HG02678 (cell line): ENCODE measurements at regions not wholly inside any gene's neighbourhood (a gene's known extent, or its start where the extent isn't known, plus 50 kb on each side); places are given as distances from the start of the nearest gene placed in this dataset.

Source experiments
- ATAC-seq: cut with Tn5 transposase; IDR thresholded peaks from one replicate; pipeline ENCODE4 v1.9.1; 2021; ENCODE audit warnings: mild to moderate bottlenecking, moderate library complexity; ENCODE audit not compliant: unreplicated experiment

DNA sequence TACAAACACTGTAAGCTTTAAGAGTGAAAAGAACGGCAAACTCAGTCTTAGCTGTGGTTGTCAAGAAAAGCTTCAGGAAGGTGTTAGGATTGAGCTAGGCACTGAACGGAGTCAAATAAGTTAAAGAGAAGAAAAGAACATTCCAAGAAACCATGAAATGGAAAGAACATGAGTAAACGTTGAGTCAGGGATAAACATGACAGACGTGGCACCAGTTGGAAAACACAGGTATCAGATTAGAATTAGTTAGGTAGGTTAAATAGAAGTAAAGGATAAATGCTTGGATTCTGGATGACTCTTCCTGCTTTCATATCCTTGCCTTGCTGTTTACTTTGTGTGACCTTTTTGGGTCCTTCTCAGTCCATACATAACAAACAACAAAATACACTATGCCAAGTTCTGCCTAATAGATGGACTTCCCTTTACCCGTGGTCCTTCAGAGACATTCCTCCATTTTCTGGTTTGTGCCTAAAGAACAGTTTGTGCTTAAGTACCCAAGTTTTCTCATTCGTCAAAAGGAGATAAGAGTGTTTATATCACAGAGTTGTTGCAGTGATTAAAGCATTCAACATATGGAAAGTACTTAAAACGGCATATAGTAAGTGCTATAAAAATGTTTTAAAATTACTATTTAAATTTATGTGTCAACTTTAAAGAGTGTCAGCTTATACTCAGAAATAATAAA lies 446.9 kb downstream of the TMA16 start:
- no peak for ATAC-seq

DNA sequence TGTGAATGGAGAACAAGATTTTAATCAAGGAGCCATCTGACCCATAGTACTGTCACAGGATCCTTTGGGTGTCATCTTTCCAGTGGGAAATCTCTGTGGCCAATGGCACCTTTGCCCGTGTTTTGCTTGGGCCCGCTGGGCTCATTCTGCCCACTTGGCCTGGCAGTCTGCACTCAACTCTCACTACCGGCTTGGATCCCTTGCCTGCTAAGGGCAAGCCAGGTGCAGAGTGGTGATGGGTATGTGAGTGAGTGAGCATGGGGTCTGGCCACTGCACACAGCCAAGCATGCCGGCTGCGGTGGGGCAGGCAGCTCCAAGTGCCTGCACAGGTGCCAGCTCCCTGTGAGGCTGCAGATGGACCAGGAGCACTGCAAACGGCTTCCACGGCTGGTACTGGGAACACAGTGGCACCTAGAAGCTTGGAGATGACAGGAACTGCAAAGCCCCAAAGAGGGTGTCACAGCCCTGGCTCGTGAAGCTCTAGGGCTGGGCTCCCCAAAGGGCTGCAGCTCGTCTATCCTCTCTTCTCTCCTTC lies 454.5 kb downstream of the TMA16 start:
- ATAC-seq = no peak

DNA sequence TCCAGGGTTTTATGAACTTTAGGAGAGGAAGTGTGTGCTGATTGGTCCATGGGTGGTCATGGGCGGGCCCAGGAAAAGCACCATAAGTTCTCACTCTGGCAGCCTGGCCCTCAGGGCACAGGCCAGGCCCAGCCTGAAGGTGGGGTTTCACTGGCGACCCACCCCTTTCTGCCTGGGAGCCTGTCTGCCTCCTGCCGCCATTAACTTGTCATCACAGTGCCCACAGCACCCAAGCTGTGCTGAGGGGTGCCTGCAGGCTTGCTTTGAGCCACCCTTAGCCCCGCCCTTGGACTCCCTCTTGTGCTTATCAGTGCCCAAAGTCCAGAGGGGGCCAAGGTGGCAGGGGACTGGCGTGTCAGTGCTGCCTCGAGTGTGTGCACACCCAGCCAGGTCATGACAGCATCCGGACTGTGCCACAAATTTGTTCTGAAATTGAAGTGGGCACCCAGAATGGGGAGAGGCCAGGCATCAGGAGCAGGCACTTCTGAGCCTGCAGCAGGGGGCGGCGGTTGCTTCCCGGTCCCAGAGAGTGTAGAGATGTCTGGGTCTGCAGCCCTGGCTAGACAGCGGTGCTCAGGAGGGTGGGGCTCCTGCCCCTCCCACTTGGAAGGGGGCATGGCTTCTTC lies 455.6 kb downstream of the TMA16 start:
- ATAC-seq = no peak

DNA sequence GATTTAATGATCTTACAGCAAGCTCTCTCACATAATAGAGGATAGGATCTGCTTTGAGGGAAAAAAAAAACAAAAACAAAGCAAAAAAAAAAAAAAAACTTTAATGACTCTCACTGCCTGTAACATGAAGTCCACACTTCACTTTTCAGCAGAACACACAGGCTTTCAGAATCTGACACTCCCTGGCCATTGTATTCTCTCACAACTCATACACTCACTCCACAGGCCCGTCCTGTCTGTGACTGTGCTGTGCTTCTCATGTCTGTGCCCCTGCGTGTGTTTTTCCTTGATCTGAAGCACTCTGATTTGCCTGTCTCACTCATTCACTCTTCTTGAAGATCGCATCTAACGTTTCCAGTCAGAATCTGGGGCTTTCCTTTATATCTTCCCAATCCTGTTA lies 460.8 kb downstream of the TMA16 start:
- no peak for ATAC-seq

DNA sequence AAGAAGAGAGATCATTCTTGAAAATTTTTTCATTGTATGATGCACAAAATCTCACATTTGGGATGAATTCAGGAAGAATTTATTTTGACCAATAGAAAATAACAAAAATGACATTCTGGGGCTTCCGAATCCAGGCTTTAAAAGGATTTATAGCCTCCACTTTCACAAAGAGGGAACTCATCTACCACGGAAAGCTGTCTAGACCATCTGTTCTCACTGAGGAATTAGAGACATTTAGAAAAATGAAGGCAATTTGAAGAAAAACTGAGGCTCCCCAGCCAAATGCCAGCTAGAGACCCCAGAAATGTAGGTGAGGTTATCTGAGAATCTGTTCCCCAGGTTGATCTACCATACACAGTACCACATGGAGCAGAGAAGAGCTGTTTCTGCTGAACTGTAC lies 464.3 kb downstream of the TMA16 start:
- no peak for ATAC-seq

DNA sequence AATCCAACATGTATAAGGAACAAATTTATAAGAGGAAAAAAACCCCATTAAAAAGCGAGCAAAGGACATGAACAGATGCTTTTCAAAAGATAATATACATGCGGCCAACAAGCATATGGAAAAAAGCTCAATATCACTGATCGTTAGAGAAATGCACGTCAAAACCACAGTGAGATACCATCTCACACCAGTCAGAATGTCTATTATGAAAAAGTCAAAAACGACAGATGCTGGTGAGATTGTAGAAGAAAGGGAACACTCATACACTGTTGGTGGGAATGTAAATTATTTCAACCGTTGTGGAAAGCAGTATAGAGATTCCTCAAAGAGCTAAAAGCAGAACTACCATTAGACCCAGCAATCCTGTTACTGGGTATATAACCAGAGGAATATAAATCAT lies 465.4 kb downstream of the TMA16 start:
- ATAC-seq = no peak

DNA sequence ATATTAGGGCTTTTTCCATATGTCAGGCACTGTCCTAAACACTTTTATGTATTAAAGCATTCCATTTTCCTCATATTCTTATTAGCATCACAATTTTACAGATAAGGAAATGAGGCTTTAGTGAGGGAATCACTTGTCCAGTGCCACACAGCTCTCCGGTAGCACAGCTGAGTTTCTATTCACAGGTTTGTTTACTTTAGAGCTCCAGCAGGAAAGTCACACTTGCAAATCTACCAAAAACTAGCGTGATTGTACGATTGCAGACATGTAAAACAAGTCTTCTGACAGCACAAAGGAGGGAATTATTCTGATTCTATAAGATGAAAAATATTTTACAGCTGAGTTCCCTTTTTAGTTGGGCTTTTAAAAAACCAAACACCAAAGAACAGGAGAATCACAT lies 472.1 kb downstream of the TMA16 start:
- ATAC-seq = no peak

DNA sequence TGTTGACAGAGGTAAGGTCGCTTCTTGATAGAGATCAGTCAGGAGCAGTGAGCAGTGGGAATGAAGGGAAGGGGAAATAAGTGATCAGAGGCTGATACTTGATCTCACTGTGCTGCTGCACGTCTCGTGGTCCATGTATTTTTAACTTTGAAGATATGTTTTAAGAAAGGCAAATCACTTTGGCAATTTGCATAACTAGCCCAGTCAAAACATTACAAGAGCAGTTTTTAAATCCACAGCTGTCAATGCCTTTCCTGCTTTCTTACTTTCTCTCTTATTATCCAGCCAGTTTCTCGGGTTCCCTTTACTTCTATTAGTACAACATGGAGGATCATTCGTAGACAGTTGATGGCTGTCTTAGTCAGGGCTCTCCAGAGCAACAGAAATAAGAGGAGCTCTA lies 472.8 kb downstream of the TMA16 start:
- ATAC-seq = peak; percentile 63

DNA sequence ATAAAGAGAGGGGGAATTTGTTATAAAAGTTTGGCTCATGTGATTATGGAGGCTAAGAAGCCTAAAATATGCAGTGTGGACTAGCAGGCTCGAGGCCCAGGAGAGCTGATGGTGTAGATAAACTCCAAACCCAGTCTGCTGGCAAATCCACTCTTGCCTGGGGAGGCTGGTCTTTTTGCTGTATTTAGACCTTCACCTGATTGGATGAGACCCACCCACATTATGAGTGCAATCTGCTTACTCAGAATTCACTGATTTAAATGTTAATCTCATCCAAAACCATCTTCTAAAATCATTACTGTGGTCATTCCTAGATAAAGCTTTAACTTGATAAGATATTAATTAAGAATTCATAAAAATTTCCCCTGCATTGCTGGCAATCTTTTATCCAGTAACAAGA lies 473.2 kb downstream of the TMA16 start:
- no peak for ATAC-seq

DNA sequence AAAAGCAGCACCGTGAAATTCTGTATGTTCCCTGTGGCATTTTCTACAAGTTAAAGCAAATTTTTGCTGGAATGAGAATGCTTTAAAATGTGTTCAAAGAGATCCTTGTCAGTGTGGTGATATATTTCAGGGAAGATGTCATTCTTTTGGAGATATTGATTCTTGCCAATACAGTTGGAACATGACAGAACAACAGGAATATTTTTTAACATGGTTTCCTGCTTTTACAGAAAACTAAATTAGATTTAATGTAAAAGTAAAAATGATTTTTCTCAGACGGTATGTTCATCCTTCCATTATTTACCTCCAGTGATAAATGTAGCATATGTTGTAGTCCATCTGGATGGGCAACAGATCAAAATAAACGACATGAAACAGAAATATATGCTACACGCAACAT lies 474.8 kb downstream of the TMA16 start:
- no peak for ATAC-seq

DNA sequence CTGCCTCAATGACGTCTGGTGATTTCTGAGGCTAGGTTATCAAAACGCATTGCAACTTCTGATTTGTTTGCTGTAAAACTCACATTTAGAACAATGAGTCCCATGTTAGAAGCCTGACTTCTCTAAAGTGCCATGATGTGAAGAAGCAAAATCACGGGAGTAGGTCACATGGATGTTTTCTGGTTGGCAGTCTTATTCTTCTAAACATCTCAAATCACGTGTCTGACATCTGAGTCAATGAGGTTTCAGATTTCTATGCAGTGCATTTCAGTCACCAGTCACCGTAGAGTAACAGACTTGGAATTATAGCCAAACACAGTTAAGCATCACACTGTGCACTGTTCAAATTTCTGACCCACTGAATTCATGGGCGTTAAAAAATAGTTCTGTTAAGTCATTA lies 482.1 kb downstream of the TMA16 start:
- no peak for ATAC-seq

DNA sequence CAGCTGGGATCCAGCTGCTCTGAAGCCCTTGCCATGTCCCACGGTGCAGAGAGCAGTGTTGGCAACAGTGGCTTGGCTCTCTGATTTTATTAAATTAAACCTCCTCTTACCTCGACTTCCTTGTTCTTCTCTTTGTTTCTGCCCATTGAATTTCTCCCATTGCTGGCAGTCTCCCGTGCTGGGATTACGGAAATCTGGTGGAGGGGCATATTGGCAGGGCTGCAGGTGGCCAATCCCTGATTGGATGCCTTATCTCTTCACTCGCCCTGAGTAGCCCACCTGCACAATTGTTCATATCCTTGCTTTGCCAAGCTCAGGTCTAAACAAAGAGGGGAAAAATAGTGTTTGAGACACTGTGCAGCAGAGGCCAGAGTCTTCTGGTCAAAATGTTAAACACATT lies 493.9 kb downstream of the TMA16 start:
- no peak for ATAC-seq

DNA sequence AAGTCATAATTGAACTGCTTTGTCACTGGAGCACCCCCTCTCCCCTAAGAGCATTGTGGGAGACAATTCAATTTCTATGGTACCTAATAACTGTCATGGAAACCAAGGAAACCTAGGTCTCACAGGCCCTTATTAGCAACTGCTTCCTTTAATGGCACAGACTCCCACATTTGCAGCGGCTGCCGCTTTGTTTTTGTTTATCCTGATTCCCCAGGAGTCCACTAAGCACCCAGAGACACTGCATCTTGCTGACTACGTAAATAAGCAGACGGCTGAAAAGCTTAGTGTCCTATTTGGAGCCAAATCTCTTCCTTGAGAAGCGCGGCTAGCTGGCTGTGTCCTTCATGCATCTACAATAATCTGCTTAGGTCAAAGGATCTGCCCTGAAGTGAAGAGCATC lies 494.4 kb downstream of the TMA16 start:
- ATAC-seq = no peak

DNA sequence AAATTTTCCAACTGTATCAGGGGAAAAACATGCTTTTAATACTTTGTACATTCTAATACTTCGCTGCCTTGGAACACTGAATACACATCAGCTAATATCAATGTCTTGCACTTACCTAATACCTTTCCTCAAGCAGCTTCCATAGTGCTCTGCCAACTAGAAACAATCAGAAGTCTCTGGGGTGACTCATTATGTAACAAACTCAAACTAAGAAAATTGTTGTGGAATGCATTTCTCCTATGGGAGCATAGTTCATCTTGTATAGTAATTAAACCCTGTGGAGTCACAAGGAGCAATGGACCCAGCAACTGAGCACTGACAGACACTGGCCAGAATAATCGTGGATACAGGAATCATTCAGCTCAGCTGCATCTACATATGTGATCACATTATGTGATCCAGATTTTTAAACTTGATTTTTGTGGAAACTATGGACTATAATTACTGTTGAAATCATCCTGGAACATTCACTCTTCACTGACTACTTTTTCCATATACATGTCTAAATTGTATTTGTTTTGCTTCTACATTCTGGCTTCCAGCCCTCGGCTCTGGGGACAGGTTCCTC lies 496.9 kb downstream of the TMA16 start:
- ATAC-seq = no peak

DNA sequence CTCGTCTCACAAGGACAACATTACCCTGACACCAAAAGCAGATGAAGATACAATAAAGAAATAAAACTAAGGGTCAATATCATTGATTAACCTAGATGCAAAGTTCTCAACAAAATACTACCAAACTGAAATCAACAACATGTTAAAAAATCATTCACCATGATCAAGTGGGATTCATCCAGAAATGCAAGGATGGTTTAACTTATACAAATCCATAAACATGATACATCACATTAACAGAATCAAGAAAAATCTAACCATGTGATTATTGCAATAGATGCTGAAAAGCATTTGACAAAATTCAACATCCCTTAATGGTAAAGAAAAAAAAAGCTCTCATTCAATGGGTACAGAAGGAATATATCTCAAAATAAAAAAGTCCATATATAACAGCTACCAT lies 514.9 kb downstream of the TMA16 start:
- no peak for ATAC-seq

DNA sequence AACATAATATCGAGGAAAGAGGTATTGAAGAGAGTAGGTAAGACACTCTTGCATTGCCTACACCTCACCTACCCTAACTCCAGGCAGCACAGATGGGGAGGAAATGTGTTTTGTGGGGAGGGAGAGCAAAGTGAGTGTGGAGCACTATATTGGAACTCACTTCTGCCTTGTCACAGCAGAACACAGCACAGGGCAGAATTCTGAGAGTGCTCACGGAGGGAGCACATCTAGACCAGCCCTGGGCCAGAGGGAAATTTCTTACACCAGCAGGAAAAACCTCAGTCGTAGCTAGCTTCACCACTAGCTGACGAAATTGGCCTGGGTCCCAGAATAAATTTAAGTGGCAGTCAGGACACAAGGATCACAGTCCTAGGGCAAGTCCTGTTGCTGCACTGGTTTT lies 517.3 kb downstream of the TMA16 start:
- no peak for ATAC-seq

DNA sequence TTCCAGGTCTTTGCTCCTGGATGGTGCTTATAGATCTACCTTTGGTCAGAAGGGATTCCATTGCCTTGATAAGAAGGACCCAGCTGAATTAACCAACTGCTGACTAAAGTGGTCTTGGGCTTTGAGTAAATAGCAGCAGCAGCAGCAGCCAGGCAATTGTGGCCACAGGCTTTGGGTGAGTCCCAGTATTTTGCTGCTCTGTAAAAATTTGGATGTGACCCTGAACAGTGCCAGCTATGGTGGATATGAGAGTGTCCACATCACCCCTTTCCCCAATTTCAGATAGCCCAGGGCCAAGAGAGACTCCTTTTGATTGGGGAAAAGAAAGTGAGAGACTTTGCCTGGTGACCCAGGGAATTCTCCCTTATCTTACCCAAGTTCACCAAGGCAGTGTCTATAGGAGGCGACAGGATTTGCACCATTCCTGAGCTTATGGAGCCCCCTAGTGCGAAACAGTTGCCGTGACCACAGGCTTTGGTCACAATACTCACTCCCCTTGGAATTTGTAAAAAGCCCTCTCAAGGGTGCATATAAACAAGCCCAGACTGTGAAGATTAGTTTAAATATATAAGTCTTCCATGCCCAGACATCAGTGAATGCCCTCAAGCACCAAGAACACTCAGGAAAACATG lies 518.0 kb downstream of the TMA16 start:
- peak; percentile 70 for ATAC-seq

DNA sequence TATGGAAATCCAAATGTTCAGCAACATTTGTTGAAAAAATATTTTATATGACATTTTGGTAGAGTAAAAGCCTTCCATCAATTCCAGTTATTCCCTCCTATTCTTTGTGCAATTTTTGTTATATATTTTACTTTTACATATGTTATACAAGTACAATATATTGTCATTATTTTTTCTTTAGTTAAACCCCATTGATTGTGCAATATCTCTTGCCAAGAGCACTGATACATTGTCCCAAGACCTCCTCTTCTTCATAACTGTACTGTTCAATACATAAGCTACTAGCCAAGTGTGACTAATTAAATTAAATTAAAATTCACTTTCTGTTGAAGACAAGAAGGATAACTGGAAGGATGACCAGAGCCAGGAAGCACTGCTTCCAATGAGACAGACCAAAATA lies 527.5 kb downstream of the TMA16 start:
- ATAC-seq = no peak

DNA sequence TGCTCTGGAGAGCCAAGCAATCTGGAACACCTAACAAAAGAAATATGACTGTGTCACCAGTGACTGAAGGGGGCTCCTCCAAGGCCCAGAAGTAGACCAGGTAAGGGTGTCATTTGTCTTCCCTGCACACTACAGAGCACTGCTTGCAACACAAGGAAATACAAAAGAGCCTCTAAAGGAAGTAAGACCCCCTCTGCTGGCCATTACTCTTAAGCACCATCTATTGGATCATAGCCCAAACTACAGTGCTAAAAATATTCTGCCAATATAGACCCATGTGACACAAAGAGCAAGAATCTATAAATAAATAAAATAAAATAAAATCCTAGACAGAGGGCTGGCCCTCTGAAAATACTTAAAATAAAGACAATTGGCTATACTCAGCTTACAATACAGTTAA lies 528.7 kb downstream of the TMA16 start:
- no peak for ATAC-seq

DNA sequence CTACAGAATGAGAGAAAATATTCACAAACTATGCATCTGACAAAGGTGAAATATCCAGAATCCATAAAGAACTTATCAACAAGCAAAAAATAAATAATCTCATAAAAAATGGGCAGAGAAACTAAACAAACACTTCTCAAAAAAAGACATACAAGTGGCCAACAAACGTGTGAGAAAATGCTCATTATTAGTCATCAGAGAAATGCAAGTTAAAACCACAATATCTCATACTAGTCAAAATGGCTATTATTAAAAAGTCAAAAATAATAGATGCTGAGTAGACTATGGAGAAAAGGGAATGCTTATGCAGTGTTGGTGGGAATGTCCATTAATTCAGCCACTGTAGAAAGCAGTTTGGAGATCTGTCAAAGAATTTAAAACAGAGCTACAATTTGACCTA lies 533.3 kb downstream of the TMA16 start:
- peak; percentile 36 for ATAC-seq

DNA sequence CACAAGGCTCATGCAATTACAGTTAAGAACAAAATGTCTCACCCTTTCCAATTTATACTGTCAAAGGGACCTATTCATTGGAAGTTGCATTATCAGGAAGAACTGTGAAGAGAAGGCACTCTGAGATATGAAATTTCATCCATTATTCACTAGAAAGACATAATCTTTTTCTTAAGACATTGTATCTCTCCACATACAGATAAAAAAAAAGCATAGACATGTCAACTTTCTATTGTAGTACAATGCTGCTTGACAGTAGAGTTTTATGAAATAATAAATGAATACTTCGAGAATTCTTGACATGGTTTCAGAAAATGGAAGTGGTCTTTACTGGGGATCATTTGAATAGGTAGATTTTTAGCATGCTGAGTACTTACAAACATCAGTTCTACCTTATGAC lies 545.0 kb downstream of the TMA16 start:
- no peak for ATAC-seq
